Glutamatergic neuron (in vitro differentiated cells): ENCODE measurements at regions not wholly inside any gene's neighbourhood (a gene's known extent, or its start where the extent isn't known, plus 50 kb on each side); places are given as distances from the start of the nearest gene placed in this dataset.

Experiments used
- DNase-seq: peaks from one replicate; pipeline ENCODE4 v3.0.0; 2022
- H3K27ac Mint-ChIP-seq: one replicate; pipeline ENCODE4 v1.8.0; 2020; ENCODE audit warnings: mild to moderate bottlenecking, mixed read lengths, inconsistent platforms; ENCODE audit not compliant: unreplicated experiment
- H3K27me3 Mint-ChIP-seq: one replicate; pipeline ENCODE4 v1.8.0; 2020; ENCODE audit warnings: mild to moderate bottlenecking, moderate library complexity, mixed read lengths, inconsistent platforms; ENCODE audit not compliant: unreplicated experiment
- H3K36me3 Mint-ChIP-seq: one replicate; pipeline ENCODE4 v1.8.0; 2020; ENCODE audit warnings: mild to moderate bottlenecking, mixed read lengths, inconsistent platforms; ENCODE audit not compliant: unreplicated experiment
- H3K4me1 Mint-ChIP-seq: one replicate; pipeline ENCODE4 v1.8.0; 2020; ENCODE audit warnings: mild to moderate bottlenecking, low read depth, mixed read lengths, inconsistent platforms; ENCODE audit not compliant: unreplicated experiment
- H3K4me3 Mint-ChIP-seq: one replicate; pipeline ENCODE4 v1.8.0; 2020; ENCODE audit warnings: mild to moderate bottlenecking, mixed read lengths, inconsistent platforms; ENCODE audit not compliant: unreplicated experiment
- H3K9me3 Mint-ChIP-seq: one replicate; pipeline ENCODE4 v1.8.0; 2020; ENCODE audit warnings: mild to moderate bottlenecking, moderate library complexity, mixed read lengths, inconsistent platforms; ENCODE audit not compliant: unreplicated experiment
- CTCF ChIP-seq: fragments of 200-600 bp; sonication (generic); IDR thresholded peaks from one replicate; pipeline ENCODE4 v1.5.0; 2021; ENCODE audit not compliant: partially characterized antibody, unreplicated experiment

GRCh38 chr21:41653954-41654491, 112.8 kb downstream of the RIPK4 start:
- Mint-ChIP-seq H3K4me1 (no peaks in the 10 kb centered on the region), H3K27ac (no peak overlapping the region), H3K27me3 (peaks cover 3% of the 10 kb centered on the region), H3K36me3 (peaks cover 4% of the 10 kb centered on the region), H3K4me3 (no peak overlapping the region), H3K9me3 (peaks cover 3% of the 10 kb centered on the region)
- DNase-seq, result no peak
- TF ChIP-seq CTCF, result no peak

DNA sequence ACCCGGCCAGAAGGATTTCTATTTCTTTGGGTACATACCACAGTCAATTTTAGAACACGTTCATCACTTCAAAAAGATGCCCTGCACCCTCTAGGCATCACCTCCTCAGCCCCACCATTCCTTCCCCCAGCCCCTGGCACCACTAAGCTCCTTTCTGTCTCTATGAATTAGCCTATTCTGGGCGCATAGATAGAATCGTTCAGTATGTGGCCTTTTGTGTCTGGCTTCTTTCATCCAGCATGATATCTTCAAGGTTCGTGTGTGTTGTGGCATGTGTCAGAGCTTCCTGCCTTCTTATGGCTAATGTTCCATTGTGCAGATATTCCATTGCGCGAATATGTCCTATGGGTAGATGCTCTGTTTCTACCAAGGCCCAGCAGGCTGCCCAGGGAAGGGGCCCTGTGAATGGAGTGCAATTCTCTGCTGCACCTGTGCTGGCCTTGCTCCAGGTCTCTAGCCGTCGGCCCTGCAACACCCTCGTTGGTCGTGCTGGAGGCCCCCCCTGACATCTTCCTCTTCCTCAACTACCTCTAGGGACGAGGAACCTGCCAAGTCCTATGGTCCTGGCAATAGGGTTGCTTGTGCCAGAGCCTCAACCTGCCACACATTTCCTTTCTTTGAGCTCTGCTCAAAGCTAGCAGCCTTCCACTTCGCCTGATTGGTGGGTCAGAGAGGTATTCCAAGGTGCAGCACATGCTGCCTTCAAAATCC, 113.5 kb downstream of the RIPK4 start:
- peaks cover 3% of the 10 kb centered on the region for H3K27me3 Mint-ChIP-seq
- H3K36me3 Mint-ChIP-seq, result peaks cover 4% of the 10 kb centered on the region
- no peaks in the 10 kb centered on the region for H3K4me1 Mint-ChIP-seq

GRCh38 chr21:41651830-41652229, 115.0 kb downstream of the RIPK4 start:
- H3K27me3 Mint-ChIP-seq, result peaks cover 3% of the 10 kb centered on the region
- no peak overlapping the region for H3K4me3 Mint-ChIP-seq
- no peaks in the 10 kb centered on the region for H3K4me1 Mint-ChIP-seq
- H3K27ac Mint-ChIP-seq, result no peak overlapping the region
- DNase-seq, result no peak
- TF ChIP-seq CTCF, result no peak
- H3K9me3 Mint-ChIP-seq, result peaks cover 1% of the 10 kb centered on the region
- H3K36me3 Mint-ChIP-seq, result peaks cover 4% of the 10 kb centered on the region

More for the DNA sequence above, 113.5 kb downstream of the RIPK4 start:
- H3K4me3 Mint-ChIP-seq, result no peak overlapping the region
- no peak overlapping the region for H3K27ac Mint-ChIP-seq
- DNase-seq, result no peak
- peaks cover 3% of the 10 kb centered on the region for H3K9me3 Mint-ChIP-seq
- TF ChIP-seq CTCF, result no peak

DNA sequence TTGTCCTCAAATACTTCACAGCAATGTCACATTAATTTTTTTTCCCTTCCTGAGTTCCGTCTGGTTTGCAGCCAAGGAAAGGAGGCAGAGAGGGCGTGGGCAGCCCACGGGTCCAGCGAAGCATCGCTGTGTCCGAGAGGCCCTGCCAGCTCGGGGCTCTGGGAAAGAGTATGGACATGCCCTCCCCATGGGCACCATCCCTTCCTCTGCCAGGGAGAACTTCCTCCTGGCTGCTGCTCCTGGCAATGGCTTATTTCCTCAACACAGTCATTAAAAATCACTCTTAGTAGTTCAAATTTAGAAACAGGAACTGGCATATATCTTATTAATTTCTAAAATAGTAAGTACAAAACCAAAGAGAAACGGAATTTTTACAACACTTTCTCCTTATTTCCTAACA, 115.4 kb downstream of the RIPK4 start:
- DNase-seq, result no peak
- H3K9me3 Mint-ChIP-seq, result peaks cover 1% of the 10 kb centered on the region
- H3K36me3 Mint-ChIP-seq, result peaks cover 4% of the 10 kb centered on the region
- no peaks in the 10 kb centered on the region for H3K4me1 Mint-ChIP-seq
- no peak overlapping the region for H3K27ac Mint-ChIP-seq
- H3K4me3 Mint-ChIP-seq, result no peak overlapping the region
- peaks cover 3% of the 10 kb centered on the region for H3K27me3 Mint-ChIP-seq
- no peak for TF ChIP-seq CTCF

DNA sequence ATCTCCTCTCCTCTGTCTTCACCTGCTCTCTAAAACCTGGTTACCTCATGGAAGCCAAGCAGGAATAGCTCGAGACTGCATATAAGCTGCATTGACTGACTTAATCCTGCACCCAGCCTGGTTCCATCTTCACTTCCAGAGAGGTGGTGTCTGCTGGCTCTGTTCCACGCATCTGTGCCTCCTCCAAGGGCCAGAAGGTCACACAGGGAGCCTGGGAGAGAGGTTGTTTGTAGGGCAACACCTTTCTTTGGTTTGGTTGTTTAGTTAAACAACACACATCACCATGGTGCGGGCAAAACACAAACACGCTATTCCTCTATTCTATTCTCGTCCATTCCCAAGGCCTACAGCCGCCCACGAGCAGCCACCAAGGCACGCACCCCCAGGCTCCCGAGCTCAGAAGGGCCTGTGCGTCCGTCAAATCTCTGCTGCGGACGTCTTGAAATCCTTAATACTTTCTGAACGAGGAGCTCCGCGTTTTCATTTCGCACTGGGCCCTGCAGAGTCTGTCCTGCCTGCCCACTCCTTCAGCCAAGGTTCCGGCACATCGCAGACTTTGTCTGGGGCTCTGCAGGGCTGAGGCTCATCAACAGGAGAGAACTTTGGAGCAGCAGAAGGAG, 116.2 kb downstream of the RIPK4 start:
- H3K9me3 Mint-ChIP-seq, result peaks cover 1% of the 10 kb centered on the region

More for the DNA sequence above, 116.2 kb downstream of the RIPK4 start:
- no peak overlapping the region for H3K4me3 Mint-ChIP-seq
- no peak for DNase-seq
- no peaks in the 10 kb centered on the region for H3K4me1 Mint-ChIP-seq
- H3K36me3 Mint-ChIP-seq, result peaks cover 4% of the 10 kb centered on the region
- peaks cover 3% of the 10 kb centered on the region for H3K27me3 Mint-ChIP-seq
- TF ChIP-seq CTCF, result no peak
- H3K27ac Mint-ChIP-seq, result no peak overlapping the region
